ENCODE measurements at regions not wholly inside any gene's neighbourhood (a gene's known extent, or its start where the extent isn't known, plus 50 kb on each side); places are given as distances from the start of the nearest gene placed in this dataset.
"Not testable (repeated sequence)": the region's sequence is repeated elsewhere in the genome, so short reads cannot be mapped to it uniquely, and the experiment has no call there.

DNA sequence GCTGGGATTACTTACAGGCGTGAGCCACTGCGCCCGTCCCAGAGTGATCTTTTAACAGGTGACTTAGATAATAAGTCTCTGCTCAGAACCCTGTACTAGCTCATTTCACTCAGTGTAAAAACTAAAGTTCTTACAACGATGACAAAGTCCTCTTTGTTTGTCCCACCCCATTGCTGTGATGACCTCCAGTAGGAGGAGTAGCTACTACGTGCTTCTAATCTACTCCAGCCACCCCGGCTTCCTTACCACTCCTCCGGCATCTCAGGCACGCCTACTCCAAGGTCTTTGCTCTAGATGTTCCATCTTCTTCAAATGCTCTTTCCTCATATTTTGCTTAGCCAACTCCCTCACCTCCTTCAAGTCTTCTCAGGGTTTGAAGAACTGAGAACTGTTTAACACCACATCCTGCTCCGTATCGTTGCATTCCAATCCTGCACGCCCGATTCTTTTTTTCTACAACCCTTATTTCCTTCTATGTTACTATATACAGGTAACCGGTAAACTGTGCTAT, 108.4 kb upstream of the METTL14 start:
- H2AK5ac ChIP-seq (ENCODE audit: low read depth, low read length); DNase-seq; H3K27ac ChIP-seq (ENCODE audit: insufficient read depth, low read length); H3K4ac ChIP-seq (ENCODE audit: low read depth, low read length); in situ Hi-C loops (cut with MboI; ENCODE audit: low sequenced_read_pairs); H3K4me2 ChIP-seq (ENCODE audit: low read depth, low read length); H2BK5ac ChIP-seq (ENCODE audit: low read depth, low read length, poor library complexity, severe bottlenecking); H3K18ac ChIP-seq (ENCODE audit: low read depth, low read length); H3K36me3 ChIP-seq (ENCODE audit: control insufficient read depth, insufficient read depth, low read length); H2AFZ ChIP-seq (replicated peaks; ENCODE audit: low read length, poor library complexity); H3K9me1 ChIP-seq (ENCODE audit: insufficient read depth, low read length); H3K14ac ChIP-seq (replicated peaks; ENCODE audit: low read depth, low read length); BruUV-seq (replicated peaks); CTCF ChIA-PET; H2BK15ac ChIP-seq (ENCODE audit: low read depth, low read length); H4K8ac ChIP-seq (ENCODE audit: low read depth in 2 of 2, low read length in 2 of 2); H2BK120ac ChIP-seq (ENCODE audit: low read depth, low read length); intact Hi-C loops (cut with micrococcal nuclease); dilution Hi-C loops (cut with HindIII; ENCODE audit: low sequenced_read_pairs, unreplicated experiment); H3K79me1 ChIP-seq (ENCODE audit: low read depth in 1 of 2, low read length in 2 of 2); H3K56ac ChIP-seq (ENCODE audit: extremely low read depth, insufficient read depth, low read length); ATAC-seq (ENCODE audit: low read depth); H4K5ac ChIP-seq (ENCODE audit: low read depth, low read length); H3K27me3 ChIP-seq (ENCODE audit: control insufficient read depth, insufficient read depth, low read length); POLR2A ChIA-PET (ENCODE audit: unreplicated experiment); H4K20me1 ChIP-seq (ENCODE audit: insufficient read depth, low read length); H3K4me1 ChIP-seq (ENCODE audit: control insufficient read depth, insufficient read depth, low read length); H2AK9ac ChIP-seq (replicated peaks; ENCODE audit: low read depth, low read length, poor library complexity); H3K23ac ChIP-seq (ENCODE audit: low read depth, low read length); H2BK20ac ChIP-seq (ENCODE audit: low read depth, low read length); H3K4me3 ChIP-seq (ENCODE audit: insufficient read depth, low read depth, low read length); H3K9ac ChIP-seq (ENCODE audit: low read depth, low read length); H3K9me3 ChIP-seq (ENCODE audit: control insufficient read depth, insufficient read depth, low read length); H4K91ac ChIP-seq (ENCODE audit: insufficient read depth, low read depth, low read length): not testable (repeated sequence)
- WGBS, 2 experiments (ENCODE audit: extremely low coverage in 2 of 2, insufficient read length in 1 of 2): 82% methylated on average over 2 of the region's 13 CpGs; no CpG with 5 or more reads in 1 of the 2 experiments

Data from IMR-90 (cell line).